Osteoblast (primary cell): ENCODE measurements at regions not wholly inside any gene's neighbourhood (a gene's known extent, or its start where the extent isn't known, plus 50 kb on each side); places are given as distances from the start of the nearest gene placed in this dataset.

ENCODE experiments used
- DNase-seq: peaks from one replicate; pipeline ENCODE4 v3.0.0; 2011; ENCODE audit warnings: low spot score, mixed read lengths; ENCODE audit not compliant: insufficient read length; ENCODE audit errors: missing footprints
- H2AFZ ChIP-seq: 2 replicates; pipeline ENCODE4 v1.6.0; 2011; ENCODE audit warnings: mild to moderate bottlenecking, low read length
- H3K27ac ChIP-seq: 2 replicates; pipeline ENCODE4 v1.5.1; 2011; ENCODE audit warnings: mild to moderate bottlenecking, low read depth, low read length, moderate library complexity
- H3K27me3 ChIP-seq: 2 replicates; pipeline ENCODE4 v1.6.0; 2012; ENCODE audit warnings: mild to moderate bottlenecking, control low read depth, inconsistent platforms, low read length, moderate library complexity; ENCODE audit not compliant: insufficient read depth
- H3K36me3 ChIP-seq: 2 replicates; pipeline ENCODE4 v1.5.1; 2011; ENCODE audit warnings: mild to moderate bottlenecking, low read length, control low read depth, moderate library complexity; ENCODE audit not compliant: insufficient read depth
- H3K4me1 ChIP-seq: 2 replicates; pipeline ENCODE4 v1.5.1; 2011; ENCODE audit warnings: mild to moderate bottlenecking, low read length, control low read depth, moderate library complexity; ENCODE audit not compliant: insufficient read depth
- H3K4me2 ChIP-seq: 2 replicates; pipeline ENCODE4 v1.6.0; 2011; ENCODE audit warnings: mild to moderate bottlenecking, low read length; ENCODE audit not compliant: insufficient read depth
- H3K4me3 ChIP-seq: fragments of 200-600 bp; sonication (generic); 3 replicates; pipeline ENCODE4 v1.5.1; 2012; ENCODE audit warnings: mild to moderate bottlenecking, low read length, inconsistent platforms; ENCODE audit not compliant: insufficient read depth
- H3K79me2 ChIP-seq: 2 replicates; pipeline ENCODE4 v1.6.0; 2012; ENCODE audit warnings: mild to moderate bottlenecking, low read length, control low read depth, inconsistent platforms; ENCODE audit not compliant: insufficient read depth
- H3K9me3 ChIP-seq: 2 replicates; pipeline ENCODE4 v1.5.1; 2011; ENCODE audit warnings: low read depth, low read length, control low read depth
- H4K20me1 ChIP-seq: 2 replicates; pipeline ENCODE4 v1.6.0; 2012; ENCODE audit warnings: mild to moderate bottlenecking, low read length, control low read depth; ENCODE audit not compliant: insufficient read depth
- CTCF ChIP-seq: IDR thresholded peaks from 2 replicates; pipeline ENCODE4 v1.5.1; 2011; ENCODE audit warnings: mild to moderate bottlenecking, low read depth, low read length, moderate library complexity; ENCODE audit errors: extremely low read depth

GRCh38 chr5:155733935-155734334, 593.0 kb upstream of the SGCD start:
- no peak overlapping the region for H2AFZ ChIP-seq
- peaks cover 14% of the 10 kb centered on the region for H3K27me3 ChIP-seq
- H3K9me3 ChIP-seq = no peaks in the 10 kb centered on the region
- no peaks in the 10 kb centered on the region for H3K79me2 ChIP-seq
- no peak for TF ChIP-seq CTCF
- no peaks in the 10 kb centered on the region for H3K36me3 ChIP-seq
- no peaks in the 10 kb centered on the region for H3K4me1 ChIP-seq
- H3K27ac ChIP-seq = no peak overlapping the region
- no peak overlapping the region for H3K4me3 ChIP-seq
- no peak overlapping the region for H3K4me2 ChIP-seq
- DNase-seq = no peak
- H4K20me1 ChIP-seq = no peaks in the 10 kb centered on the region

GRCh38 chr5:155735388-155735787, 591.6 kb upstream of the SGCD start:
- Histone ChIP-seq H3K79me2 (no peaks in the 10 kb centered on the region), H3K27ac (no peak overlapping the region), H3K27me3 (no peaks in the 10 kb centered on the region), H3K36me3 (no peaks in the 10 kb centered on the region), H4K20me1 (no peaks in the 10 kb centered on the region), H3K4me3 (no peak overlapping the region), H3K4me2 (no peak overlapping the region), H3K4me1 (no peaks in the 10 kb centered on the region), H3K9me3 (no peaks in the 10 kb centered on the region), H2AFZ (no peak overlapping the region)
- TF ChIP-seq CTCF = no peak
- DNase-seq = no peak

GRCh38 chr5:155738616-155739015, 588.3 kb upstream of the SGCD start:
- H3K36me3 ChIP-seq = no peaks in the 10 kb centered on the region
- H3K9me3 ChIP-seq = no peaks in the 10 kb centered on the region
- no peak overlapping the region for H3K4me2 ChIP-seq
- H3K27ac ChIP-seq = no peak overlapping the region
- H3K79me2 ChIP-seq = no peaks in the 10 kb centered on the region
- H3K27me3 ChIP-seq = no peaks in the 10 kb centered on the region
- no peak overlapping the region for H2AFZ ChIP-seq
- H3K4me3 ChIP-seq = no peak overlapping the region
- H4K20me1 ChIP-seq = no peaks in the 10 kb centered on the region
- no peak for DNase-seq
- no peak for TF ChIP-seq CTCF
- no peaks in the 10 kb centered on the region for H3K4me1 ChIP-seq

GRCh38 chr5:155746367-155747038, 580.5 kb upstream of the SGCD start:
- no peaks in the 10 kb centered on the region for H3K36me3 ChIP-seq
- DNase-seq = no peak
- no peak overlapping the region for H3K27ac ChIP-seq
- no peaks in the 10 kb centered on the region for H3K9me3 ChIP-seq
- H3K4me1 ChIP-seq = no peaks in the 10 kb centered on the region
- no peak overlapping the region for H3K4me3 ChIP-seq
- H3K27me3 ChIP-seq = no peaks in the 10 kb centered on the region
- H3K4me2 ChIP-seq = no peak overlapping the region
- no peak overlapping the region for H2AFZ ChIP-seq
- TF ChIP-seq CTCF = no peak
- no peaks in the 10 kb centered on the region for H3K79me2 ChIP-seq
- H4K20me1 ChIP-seq = no peaks in the 10 kb centered on the region
